K562 (cell line): ENCODE measurements at regions not wholly inside any gene's neighbourhood (a gene's known extent, or its start where the extent isn't known, plus 50 kb on each side); places are given as distances from the start of the nearest gene placed in this dataset.

Experiments used
- ATAC-seq: fragments of 200-7000 bp; cut with Tn5 transposase; 3 replicates; pipeline ENCODE4 v1.9.1; 2020; ENCODE audit warnings: moderate library complexity
- BruUV-seq: library from RNA; stranded (reverse); fragments of 400-500 nt; replicated peaks from 2 replicates; lab custom pipeline; 2021; lab: Mats Ljungman, UMichigan
- CTCF ChIA-PET: fragments of 300-600 bp; formaldehyde crosslinking; extraction: SDS; loops from one replicate; lab custom pipeline; 2021; ENCODE audit warnings: low intra/inter-chr PET ratio; lab: Yijun Ruan, JAX
- POLR2A ChIA-PET: fragments of 300-600, 350-650 bp; sonication (Branson Sonifier 250); formaldehyde crosslinking; extraction: SDS; loops from one replicate; lab custom pipeline; 2021; ENCODE audit warnings: antibody characterized with exemption, inconsistent platforms; lab: Yijun Ruan, JAX
- DNase-seq, 4 experiments: peaks; one replicate each; pipeline versions ENCODE4 v3.0.0 to v3.0.0-alpha.2; 2011 to 2018; ENCODE audit warnings: low spot score in 3 of 4, mixed read lengths in 3 of 4; ENCODE audit errors: extremely low read depth in 1 of 4
- FAIRE-seq: peaks from 2 replicates; lab custom pipeline; 2011; peaks lifted over from hg19 to GRCh38; lab: Jason Lieb, UNC
- H2AFZ ChIP-seq: 2 replicates; pipeline ENCODE4 v1.6.0; 2011; ENCODE audit warnings: low read depth, low read length, control low read depth, inconsistent platforms
- H3K27ac ChIP-seq: fragments of 200-600 bp; 3 replicates; pipeline ENCODE4 v1.8.0; 2011; ENCODE audit warnings: low read depth, mild to moderate bottlenecking, control low read depth, inconsistent platforms, low read length, moderate library complexity, mixed read lengths; ENCODE audit errors: extremely low read depth
- H3K27me3 ChIP-seq, 2 experiments: fragments of 300-600 bp in 1 of 2; 2 replicates in 1 of 2; 3 replicates in 1 of 2; pipeline versions ENCODE4 v1.6.0 to v1.8.0; 2011; ENCODE audit warnings: inconsistent platforms in 2 of 2, low read length in 2 of 2, mild to moderate bottlenecking in 1 of 2, mixed read lengths in 1 of 2, moderate library complexity in 1 of 2; ENCODE audit not compliant: control insufficient read depth in 2 of 2, insufficient read depth in 2 of 2
- H3K36me3 ChIP-seq: fragments of 300-600 bp; 3 replicates; pipeline ENCODE4 v1.8.0; 2011; ENCODE audit warnings: mild to moderate bottlenecking, low read length, inconsistent platforms; ENCODE audit not compliant: control insufficient read depth, insufficient read depth
- H3K4me1 ChIP-seq, 2 experiments: fragments of 200-600 bp in 1 of 2; replicated peaks in 1 of 2; 2 replicates in 1 of 2; 3 replicates in 1 of 2; pipeline versions ENCODE4 v1.5.1 to v1.8.0; 2011; ENCODE audit warnings: inconsistent platforms in 2 of 2, low read length in 2 of 2, mild to moderate bottlenecking in 1 of 2, mixed read lengths in 1 of 2, moderate library complexity in 1 of 2; ENCODE audit not compliant: control insufficient read depth in 2 of 2, insufficient read depth in 2 of 2
- H3K4me2 ChIP-seq: 2 replicates; pipeline ENCODE4 v1.6.1; 2011; ENCODE audit warnings: low read length, control low read depth, inconsistent platforms, mixed read lengths; ENCODE audit not compliant: insufficient read depth
- H3K4me3 ChIP-seq: fragments of 200-600 bp; sonication (generic), shearing (Covaris generic); 2 replicates; pipeline ENCODE4 v1.5.1; 2016; ENCODE audit warnings: control low read depth, inconsistent platforms
- H3K79me2 ChIP-seq: fragments of 200-600 bp; 3 replicates; pipeline ENCODE4 v1.8.0; 2011; ENCODE audit warnings: low read length, inconsistent platforms; ENCODE audit not compliant: control insufficient read depth, insufficient read depth
- H3K9ac ChIP-seq, 2 experiments: 2 replicates each; pipeline versions ENCODE4 v1.6.0 to v1.6.1; 2011; ENCODE audit warnings: low read depth in 2 of 2, low read length in 2 of 2, control low read depth in 1 of 2, inconsistent platforms in 1 of 2, mild to moderate bottlenecking in 1 of 2, mixed read lengths in 1 of 2; ENCODE audit not compliant: insufficient read depth in 1 of 2
- H3K9me1 ChIP-seq: one replicate; pipeline ENCODE4 v1.6.0; 2011; ENCODE audit warnings: inconsistent platforms, mild to moderate bottlenecking, low read length, moderate library complexity; ENCODE audit not compliant: control insufficient read depth, insufficient read depth
- H3K9me3 ChIP-seq: replicated peaks from 2 replicates; pipeline ENCODE4 v1.5.1; 2011; ENCODE audit warnings: low read depth, low read length, inconsistent platforms; ENCODE audit not compliant: control insufficient read depth, insufficient read depth
- H4K20me1 ChIP-seq: replicated peaks from 2 replicates; pipeline ENCODE4 v1.6.1; 2011; ENCODE audit warnings: low read length, inconsistent platforms, mixed read lengths; ENCODE audit not compliant: control insufficient read depth, insufficient read depth
- BRD9 ChIP-seq: fragments of 450-650 bp; IDR thresholded peaks from 2 replicates; pipeline ENCODE4 v1.6.1; 2018; ENCODE audit warnings: low read depth; ENCODE audit not compliant: partially characterized antibody
- CXXC5 ChIP-seq: fragments of 250-450 bp; sonication (Bioruptor Pico); IDR thresholded peaks from 2 replicates; pipeline ENCODE4 v1.8.0; 2022; ENCODE audit warnings: inconsistent platforms, mild to moderate bottlenecking, moderate library complexity
- FOXM1 ChIP-seq, 2 experiments: fragments of 450-650 bp in 1 of 2; sonication (generic) in 1 of 2; formaldehyde crosslinking in 1 of 2; IDR thresholded peaks; 2 replicates each; pipeline versions ENCODE4 v1.6.1 to v1.9.0; 2017 to 2022; ENCODE audit warnings: low read depth in 2 of 2, mild to moderate bottlenecking in 2 of 2, missing genetic modification reagents in 1 of 2, moderate library complexity in 1 of 2
- KLF1 ChIP-seq: fragments of 450-650 bp; IDR thresholded peaks from 2 replicates; pipeline ENCODE4 v1.6.1; 2016; ENCODE audit warnings: missing genetic modification characterization, missing compliant biosample characterization
- KLF10 ChIP-seq: fragments of 250-450 bp; sonication (Bioruptor Pico); IDR thresholded peaks from 2 replicates; pipeline ENCODE4 v1.6.1; 2021; ENCODE audit warnings: matching md5 sums
- PHF20 ChIP-seq: fragments of 450-650 bp; IDR thresholded peaks from 2 replicates; pipeline ENCODE4 v1.6.1; 2018; ENCODE audit not compliant: partially characterized antibody
- TCF3 ChIP-seq: sonication (generic); formaldehyde crosslinking; IDR thresholded peaks from 2 replicates; pipeline ENCODE4 v1.4.0; 2020; ENCODE audit warnings: mild to moderate bottlenecking, missing genetic modification reagents
- U2AF2 ChIP-seq: fragments of 200-400 bp; formaldehyde crosslinking; optimal IDR thresholded peaks from 2 replicates; pipeline ENCODE3; 2017; ENCODE audit warnings: low read depth, mild to moderate bottlenecking, low read length
- ZBED1 ChIP-seq: IDR thresholded peaks from 2 replicates; pipeline ENCODE4 v1.6.1; 2014
- ZFP1 ChIP-seq: fragments of 450-650 bp; formaldehyde crosslinking; IDR thresholded peaks from 2 replicates; pipeline ENCODE4 v1.4.0; 2020; ENCODE audit warnings: mild to moderate bottlenecking, mixed read lengths
- ZNF324 ChIP-seq: fragments of 250-450 bp; sonication (Bioruptor Pico); IDR thresholded peaks from 2 replicates; pipeline ENCODE4 v1.4.0; 2020; ENCODE audit warnings: mild to moderate bottlenecking
- ZNF384 ChIP-seq: IDR thresholded peaks from 2 replicates; pipeline ENCODE4 v1.6.1; 2012; ENCODE audit warnings: low read depth, low read length, improper control_type of control experiment
- ZNF561 ChIP-seq: fragments of 450-650 bp; formaldehyde crosslinking; conservative IDR thresholded peaks from 2 replicates; pipeline ENCODE4 v1.4.0; 2020; ENCODE audit warnings: mild to moderate bottlenecking, moderate library complexity
- ZNF583 ChIP-seq: fragments of 250-450 bp; sonication (Bioruptor Pico); IDR thresholded peaks from 2 replicates; pipeline ENCODE4 v1.4.0; 2020
- WGBS: fragments of 100-300 bp; shearing (Covaris generic); methylation state at CpG from one replicate; pipeline ENCODE4 v1.1.6; 2016; ENCODE audit warnings: low coverage, mixed read lengths; ENCODE audit not compliant: insufficient coverage; ENCODE audit errors: missing lambda C conversion rate; 5-methylcytosine and 5-hydroxymethylcytosine counted together
- in situ Hi-C: fragments of 300-500 bp; cut with MboI; formaldehyde crosslinking; loops from 4 replicates; pipeline ENCODE4 v1.15.0; 2018; ENCODE audit warnings: inconsistent platforms, mixed read lengths
- intact Hi-C: fragments of 100-400 bp; cut with micrococcal nuclease; formaldehyde crosslinking; loops from 2 replicates; pipeline ENCODE4 v1.14.2; 2022
- TF ChIP-seq, protein P1 (sequence below): fragments of 250-450 bp; sonication (Bioruptor Pico); IDR thresholded peaks from 2 replicates; pipeline ENCODE4 v1.8.0; 2022; ENCODE audit warnings: moderate library complexity, mild to moderate bottlenecking, inconsistent platforms
- TF ChIP-seq, protein P2 (sequence below): fragments of 250-450 bp; sonication (Bioruptor Pico); IDR thresholded peaks from 2 replicates; pipeline ENCODE4 v1.5.0; 2021; ENCODE audit warnings: mild to moderate bottlenecking, borderline replicate concordance
- TF ChIP-seq, protein P3 (sequence below): fragments of 450-650 bp; formaldehyde crosslinking; conservative IDR thresholded peaks from 2 replicates; pipeline ENCODE4 v1.4.0; 2022; ENCODE audit warnings: mild to moderate bottlenecking, missing genetic modification characterization
- TF ChIP-seq, protein P4 (sequence below), 2 experiments: fragments of 450-650 bp in 1 of 2; sonication (generic) in 1 of 2; formaldehyde crosslinking in 1 of 2; IDR thresholded peaks in 1 of 2; conservative IDR thresholded peaks in 1 of 2; 2 replicates each; pipeline versions ENCODE4 v1.6.1 to v1.8.1; 2016 to 2023; ENCODE audit warnings: mild to moderate bottlenecking in 2 of 2, moderate library complexity in 2 of 2, inconsistent platforms in 1 of 2, missing genetic modification reagents in 1 of 2

DNA sequence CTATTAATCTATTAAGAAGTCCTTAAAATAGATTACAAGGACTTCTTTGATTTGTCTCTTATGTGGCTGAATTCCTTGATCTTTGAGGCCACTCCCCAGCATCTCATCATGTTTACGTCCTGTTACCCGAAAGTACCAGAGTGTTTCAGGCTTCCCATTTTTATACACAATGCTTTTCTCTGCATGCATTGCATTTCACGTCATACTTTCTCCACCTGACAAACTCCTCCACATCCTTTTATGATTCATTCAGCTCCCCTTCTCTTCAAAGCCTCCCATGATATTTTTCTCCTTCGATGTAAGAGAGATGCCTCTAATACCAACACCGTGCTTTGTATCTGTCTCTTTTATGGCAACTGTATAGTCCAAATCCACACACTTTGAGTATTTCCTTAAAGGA lies 379.0 kb upstream of the CRIM1 start:
- no peak overlapping the region for H3K4me3 ChIP-seq
- in situ Hi-C loops: no loop called here
- BruUV-seq: no TSS peak
- no peaks in the 10 kb centered on the region for H3K9me3 ChIP-seq
- no peak overlapping the region for H3K27ac ChIP-seq
- ChIA-PET CTCF (no interaction called here), POLR2A (no interaction called here)
- DNase-seq (no peak), FAIRE-seq (no peak), ATAC-seq (no peak)
- H3K4me2 ChIP-seq: no peak overlapping the region
- no peaks in the 10 kb centered on the region for H3K9me1 ChIP-seq
- H3K36me3 ChIP-seq: no peaks in the 10 kb centered on the region
- TF ChIP-seq ZNF561 (CRISPR knock-in tag) (no peak), KLF1 (tag) (no peak), ZFP1 (CRISPR knock-in tag) (no peak), KLF10 (no peak), ZNF324 (CRISPR knock-in tag) (no peak), ZNF384 (no peak), FOXM1 (IDR thresholded peaks at IDR 0.05; ENCODE audit: low read depth) (no peak), FOXM1 (CRISPR knock-in tag; IDR thresholded peaks at IDR 0.05; ENCODE audit: low read depth) (no peak), U2AF2 (no peak), PHF20 (no peak), BRD9 (no peak), ZBED1 (no peak), TCF3 (CRISPR knock-in tag) (no peak), ZNF583 (no peak), CXXC5 (CRISPR knock-in tag) (no peak)
- TF ChIP-seq, protein P1, sequence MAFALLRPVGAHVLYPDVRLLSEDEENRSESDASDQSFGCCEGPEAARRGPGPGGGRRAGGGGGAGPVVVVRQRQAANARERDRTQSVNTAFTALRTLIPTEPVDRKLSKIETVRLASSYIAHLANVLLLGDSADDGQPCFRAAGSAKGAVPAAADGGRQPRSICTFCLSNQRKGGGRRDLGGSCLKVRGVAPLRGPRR: no peak
- TF ChIP-seq, protein P2, sequence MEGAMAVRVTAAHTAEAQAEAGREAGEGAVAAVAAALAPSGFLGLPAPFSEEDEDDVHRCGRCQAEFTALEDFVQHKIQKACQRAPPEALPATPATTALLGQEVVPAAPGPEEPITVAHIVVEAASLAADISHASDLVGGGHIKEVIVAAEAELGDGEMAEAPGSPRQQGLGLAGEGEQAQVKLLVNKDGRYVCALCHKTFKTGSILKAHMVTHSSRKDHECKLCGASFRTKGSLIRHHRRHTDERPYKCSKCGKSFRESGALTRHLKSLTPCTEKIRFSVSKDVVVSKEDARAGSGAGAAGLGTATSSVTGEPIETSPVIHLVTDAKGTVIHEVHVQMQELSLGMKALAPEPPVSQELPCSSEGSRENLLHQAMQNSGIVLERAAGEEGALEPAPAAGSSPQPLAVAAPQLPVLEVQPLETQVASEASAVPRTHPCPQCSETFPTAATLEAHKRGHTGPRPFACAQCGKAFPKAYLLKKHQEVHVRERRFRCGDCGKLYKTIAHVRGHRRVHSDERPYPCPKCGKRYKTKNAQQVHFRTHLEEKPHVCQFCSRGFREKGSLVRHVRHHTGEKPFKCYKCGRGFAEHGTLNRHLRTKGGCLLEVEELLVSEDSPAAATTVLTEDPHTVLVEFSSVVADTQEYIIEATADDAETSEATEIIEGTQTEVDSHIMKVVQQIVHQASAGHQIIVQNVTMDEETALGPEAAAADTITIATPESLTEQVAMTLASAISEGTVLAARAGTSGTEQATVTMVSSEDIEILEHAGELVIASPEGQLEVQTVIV (CRISPR knock-in tag): no peak
- TF ChIP-seq, protein P3, sequence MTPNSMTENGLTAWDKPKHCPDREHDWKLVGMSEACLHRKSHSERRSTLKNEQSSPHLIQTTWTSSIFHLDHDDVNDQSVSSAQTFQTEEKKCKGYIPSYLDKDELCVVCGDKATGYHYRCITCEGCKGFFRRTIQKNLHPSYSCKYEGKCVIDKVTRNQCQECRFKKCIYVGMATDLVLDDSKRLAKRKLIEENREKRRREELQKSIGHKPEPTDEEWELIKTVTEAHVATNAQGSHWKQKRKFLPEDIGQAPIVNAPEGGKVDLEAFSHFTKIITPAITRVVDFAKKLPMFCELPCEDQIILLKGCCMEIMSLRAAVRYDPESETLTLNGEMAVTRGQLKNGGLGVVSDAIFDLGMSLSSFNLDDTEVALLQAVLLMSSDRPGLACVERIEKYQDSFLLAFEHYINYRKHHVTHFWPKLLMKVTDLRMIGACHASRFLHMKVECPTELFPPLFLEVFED (CRISPR knock-in tag): no peak
- TF ChIP-seq, protein P4, sequence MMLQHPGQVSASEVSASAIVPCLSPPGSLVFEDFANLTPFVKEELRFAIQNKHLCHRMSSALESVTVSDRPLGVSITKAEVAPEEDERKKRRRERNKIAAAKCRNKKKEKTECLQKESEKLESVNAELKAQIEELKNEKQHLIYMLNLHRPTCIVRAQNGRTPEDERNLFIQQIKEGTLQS (IDR thresholded peaks at IDR 0.05): no peak
- TF ChIP-seq, protein P4 (CRISPR knock-in tag; conservative IDR thresholded peaks at IDR 0.05): no peak
- no peaks in the 10 kb centered on the region for H4K20me1 ChIP-seq
- intact Hi-C loops: no loop called here
- H2AFZ ChIP-seq: no peak overlapping the region
- no peak overlapping the region for H3K9ac ChIP-seq
- 0% methylated on average over 5 of the region's 5 CpGs for WGBS
- H3K79me2 ChIP-seq: no peaks in the 10 kb centered on the region
- H3K4me1 ChIP-seq: no peaks in the 10 kb centered on the region
- no peaks in the 10 kb centered on the region for H3K27me3 ChIP-seq
